ENCODE measurements at regions not wholly inside any gene's neighbourhood (a gene's known extent, or its start where the extent isn't known, plus 50 kb on each side); places are given as distances from the start of the nearest gene placed in this dataset.

DNA sequence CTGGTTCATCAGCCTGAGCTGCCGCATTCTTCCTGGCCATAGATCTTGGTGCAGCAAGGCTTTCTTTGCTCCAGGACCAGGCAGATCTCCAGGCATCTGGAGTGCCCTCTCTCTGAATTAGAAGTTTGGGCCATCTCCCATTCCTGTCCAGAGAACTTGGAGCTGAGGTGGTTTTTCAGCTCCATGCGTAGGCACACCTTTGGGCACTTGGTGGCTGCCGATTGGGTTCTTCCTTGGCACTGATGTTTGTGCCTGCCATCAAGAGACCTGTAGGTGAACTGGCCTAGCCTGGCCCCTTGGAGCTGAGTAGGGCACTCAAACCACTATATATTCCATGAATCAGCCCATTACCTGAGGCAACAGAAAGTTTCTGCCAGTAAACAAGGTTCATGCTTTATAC is 206.0 kb upstream of the PCDH17 start:
- Histone ChIP-seq H3F3A (ENCODE audit: low read length, unreplicated experiment) (no peaks in the 10 kb centered on the region), H3K79me2 (ENCODE audit: low read length) (no peaks in the 10 kb centered on the region), H3K9me2 (replicated peaks; ENCODE audit: low read length) (no peaks in the 10 kb centered on the region), H3K4me1 (ENCODE audit: insufficient read depth, low read length) (no peaks in the 10 kb centered on the region), H4K20me1 (ENCODE audit: low read length) (no peaks in the 10 kb centered on the region), H3K4me2 (ENCODE audit: low read length) (no peak overlapping the region), H3K27me3 (ENCODE audit: low read length) (no peaks in the 10 kb centered on the region), H3K27ac (ENCODE audit: low read length) (no peak overlapping the region), H3K9ac (ENCODE audit: low read length) (no peak overlapping the region), H2AFZ (ENCODE audit: low read length) (no peak overlapping the region), H3K36me3 (ENCODE audit: low read depth, low read length) (no peaks in the 10 kb centered on the region), H3K9me3 (ENCODE audit: low read length) (no peaks in the 10 kb centered on the region), H3K4me3 (ENCODE audit: low read length) (no peak overlapping the region)
- no peak for DNase-seq
- CTCF ChIA-PET, result no interaction called here
- ATAC-seq, result no peak
- POLR2A ChIA-PET (ENCODE audit: unreplicated experiment), result no interaction called here
- TF ChIP-seq, protein P1, sequence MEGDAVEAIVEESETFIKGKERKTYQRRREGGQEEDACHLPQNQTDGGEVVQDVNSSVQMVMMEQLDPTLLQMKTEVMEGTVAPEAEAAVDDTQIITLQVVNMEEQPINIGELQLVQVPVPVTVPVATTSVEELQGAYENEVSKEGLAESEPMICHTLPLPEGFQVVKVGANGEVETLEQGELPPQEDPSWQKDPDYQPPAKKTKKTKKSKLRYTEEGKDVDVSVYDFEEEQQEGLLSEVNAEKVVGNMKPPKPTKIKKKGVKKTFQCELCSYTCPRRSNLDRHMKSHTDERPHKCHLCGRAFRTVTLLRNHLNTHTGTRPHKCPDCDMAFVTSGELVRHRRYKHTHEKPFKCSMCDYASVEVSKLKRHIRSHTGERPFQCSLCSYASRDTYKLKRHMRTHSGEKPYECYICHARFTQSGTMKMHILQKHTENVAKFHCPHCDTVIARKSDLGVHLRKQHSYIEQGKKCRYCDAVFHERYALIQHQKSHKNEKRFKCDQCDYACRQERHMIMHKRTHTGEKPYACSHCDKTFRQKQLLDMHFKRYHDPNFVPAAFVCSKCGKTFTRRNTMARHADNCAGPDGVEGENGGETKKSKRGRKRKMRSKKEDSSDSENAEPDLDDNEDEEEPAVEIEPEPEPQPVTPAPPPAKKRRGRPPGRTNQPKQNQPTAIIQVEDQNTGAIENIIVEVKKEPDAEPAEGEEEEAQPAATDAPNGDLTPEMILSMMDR (conservative IDR thresholded peaks at IDR 0.05; ENCODE audit: low read depth, low read length), result no peak
- TF ChIP-seq EZH2 (IDR thresholded peaks at IDR 0.05; ENCODE audit: low read length, unreplicated experiment) (no peak), EZH2phosphoT487 (IDR thresholded peaks at IDR 0.05; ENCODE audit: borderline replicate concordance, low read length) (no peak)
- no TSS peak for BruUV-seq (replicated peaks)
- intact Hi-C loops (cut with micrococcal nuclease), result no loop called here

DNA sequence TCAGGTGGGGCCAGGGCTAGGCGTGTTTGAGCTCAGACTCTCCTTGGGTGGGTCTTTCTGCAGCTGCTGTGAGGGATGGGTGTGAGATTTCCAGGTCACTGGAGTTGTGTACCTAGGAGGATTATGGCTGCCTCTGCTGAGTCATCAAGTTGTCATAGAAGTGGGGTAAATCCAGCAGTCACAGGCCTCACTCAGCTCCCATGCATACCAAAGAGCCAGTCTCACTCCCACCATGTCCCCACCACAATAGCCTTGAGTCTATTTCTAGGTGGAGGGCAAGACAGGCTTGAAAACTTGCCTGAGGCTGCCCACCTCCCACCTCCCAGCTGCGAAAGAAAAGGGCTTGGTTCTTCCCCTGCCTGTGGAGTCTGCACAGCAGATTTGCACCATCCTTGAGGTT is 194.0 kb upstream of the PCDH17 start:
- intact Hi-C loops (cut with micrococcal nuclease), result no loop called here
- no TSS peak for BruUV-seq (replicated peaks)
- no peak overlapping the region for H2AFZ ChIP-seq (ENCODE audit: low read length)
- H3K4me1 ChIP-seq (ENCODE audit: insufficient read depth, low read length), result no peaks in the 10 kb centered on the region
- no peaks in the 10 kb centered on the region for H3K79me2 ChIP-seq (ENCODE audit: low read length)
- no peaks in the 10 kb centered on the region for H3K27me3 ChIP-seq (ENCODE audit: low read length)
- H3K9ac ChIP-seq (ENCODE audit: low read length), result no peak overlapping the region
- no peaks in the 10 kb centered on the region for H3K9me2 ChIP-seq (replicated peaks; ENCODE audit: low read length)
- H3F3A ChIP-seq (ENCODE audit: low read length, unreplicated experiment), result no peaks in the 10 kb centered on the region
- POLR2A ChIA-PET (ENCODE audit: unreplicated experiment), result no interaction called here
- H3K27ac ChIP-seq (ENCODE audit: low read length), result no peak overlapping the region
- no peaks in the 10 kb centered on the region for H4K20me1 ChIP-seq (ENCODE audit: low read length)
- DNase-seq, result no peak
- H3K4me2 ChIP-seq (ENCODE audit: low read length), result no peak overlapping the region
- CTCF ChIA-PET, result no interaction called here
- TF ChIP-seq, protein P1 (conservative IDR thresholded peaks at IDR 0.05; ENCODE audit: low read depth, low read length), result no peak
- TF ChIP-seq EZH2 (IDR thresholded peaks at IDR 0.05; ENCODE audit: low read length, unreplicated experiment) (no peak), EZH2phosphoT487 (IDR thresholded peaks at IDR 0.05; ENCODE audit: borderline replicate concordance, low read length) (no peak)
- no peak for ATAC-seq
- no peaks in the 10 kb centered on the region for H3K36me3 ChIP-seq (ENCODE audit: low read depth, low read length)
- H3K9me3 ChIP-seq (ENCODE audit: low read length), result no peaks in the 10 kb centered on the region
- H3K4me3 ChIP-seq (ENCODE audit: low read length), result no peak overlapping the region

DNA sequence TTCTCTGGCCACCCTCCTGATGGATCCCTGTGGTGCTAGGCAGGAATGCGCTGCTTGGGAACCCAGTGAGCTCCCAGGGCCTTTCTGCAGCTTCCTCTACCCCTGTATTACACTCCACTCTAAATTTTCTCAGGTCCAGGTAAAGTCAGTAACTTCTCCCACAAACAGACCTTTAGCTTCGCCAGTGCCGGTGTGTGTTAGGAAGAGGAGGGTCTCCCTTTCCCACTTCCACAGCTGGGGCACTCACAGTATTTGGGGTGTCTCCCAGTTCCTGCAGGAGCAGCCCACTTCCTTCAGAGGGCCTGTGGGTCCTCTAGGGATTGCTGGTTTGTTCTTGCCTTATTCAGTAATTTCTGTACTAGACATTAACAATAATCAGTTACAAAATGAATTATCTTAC is 193.5 kb upstream of the PCDH17 start:
- Histone ChIP-seq H2AFZ (ENCODE audit: low read length) (no peak overlapping the region), H3K27me3 (ENCODE audit: low read length) (no peaks in the 10 kb centered on the region), H3K27ac (ENCODE audit: low read length) (no peak overlapping the region), H3K4me1 (ENCODE audit: insufficient read depth, low read length) (no peaks in the 10 kb centered on the region), H4K20me1 (ENCODE audit: low read length) (no peaks in the 10 kb centered on the region), H3K36me3 (ENCODE audit: low read depth, low read length) (no peaks in the 10 kb centered on the region), H3F3A (ENCODE audit: low read length, unreplicated experiment) (no peaks in the 10 kb centered on the region), H3K4me3 (ENCODE audit: low read length) (no peak overlapping the region), H3K9me2 (replicated peaks; ENCODE audit: low read length) (no peaks in the 10 kb centered on the region), H3K79me2 (ENCODE audit: low read length) (no peaks in the 10 kb centered on the region), H3K9me3 (ENCODE audit: low read length) (no peaks in the 10 kb centered on the region), H3K4me2 (ENCODE audit: low read length) (no peak overlapping the region), H3K9ac (ENCODE audit: low read length) (no peak overlapping the region)
- intact Hi-C loops (cut with micrococcal nuclease), result no loop called here
- ChIA-PET CTCF (no interaction called here), POLR2A (ENCODE audit: unreplicated experiment) (no interaction called here)
- no TSS peak for BruUV-seq (replicated peaks)
- no peak for TF ChIP-seq EZH2 (IDR thresholded peaks at IDR 0.05; ENCODE audit: low read length, unreplicated experiment)
- TF ChIP-seq, protein P1 (conservative IDR thresholded peaks at IDR 0.05; ENCODE audit: low read depth, low read length), result no peak
- no peak for TF ChIP-seq EZH2phosphoT487 (IDR thresholded peaks at IDR 0.05; ENCODE audit: borderline replicate concordance, low read length)
- DNase-seq (no peak), ATAC-seq (no peak)
